BLaER1 (cell line): ENCODE measurements at regions not wholly inside any gene's neighbourhood (a gene's known extent, or its start where the extent isn't known, plus 50 kb on each side); places are given as distances from the start of the nearest gene placed in this dataset.

ENCODE experiments used
- H3K27ac ChIP-seq: shearing (Covaris generic); formaldehyde crosslinking; 2 replicates; pipeline ENCODE4 v1.8.1; 2022
- H3K27me3 ChIP-seq: shearing (Covaris generic); formaldehyde crosslinking; 2 replicates; pipeline ENCODE4 v1.8.1; 2022
- H3K36me3 ChIP-seq: shearing (Covaris generic); formaldehyde crosslinking; 2 replicates; pipeline ENCODE4 v1.8.1; 2022
- H3K4me1 ChIP-seq: shearing (Covaris generic); formaldehyde crosslinking; 2 replicates; pipeline ENCODE4 v1.8.1; 2022
- H3K4me2 ChIP-seq: shearing (Covaris generic); formaldehyde crosslinking; 2 replicates; pipeline ENCODE4 v1.8.1; 2022
- H3K4me3 ChIP-seq: shearing (Covaris generic); formaldehyde crosslinking; 2 replicates; pipeline ENCODE4 v1.8.1; 2022
- H3K9ac ChIP-seq: shearing (Covaris generic); formaldehyde crosslinking; 2 replicates; pipeline ENCODE4 v1.8.1; 2022
- H3K9me3 ChIP-seq: shearing (Covaris generic); formaldehyde crosslinking; 2 replicates; pipeline ENCODE4 v1.8.1; 2022
- H4K20me1 ChIP-seq: shearing (Covaris generic); formaldehyde crosslinking; 2 replicates; pipeline ENCODE4 v1.8.1; 2022
- Cebpa-rat ChIP-seq: shearing (Covaris generic); IDR thresholded peaks from 2 replicates; pipeline ENCODE4 v1.8.1; 2022

DNA sequence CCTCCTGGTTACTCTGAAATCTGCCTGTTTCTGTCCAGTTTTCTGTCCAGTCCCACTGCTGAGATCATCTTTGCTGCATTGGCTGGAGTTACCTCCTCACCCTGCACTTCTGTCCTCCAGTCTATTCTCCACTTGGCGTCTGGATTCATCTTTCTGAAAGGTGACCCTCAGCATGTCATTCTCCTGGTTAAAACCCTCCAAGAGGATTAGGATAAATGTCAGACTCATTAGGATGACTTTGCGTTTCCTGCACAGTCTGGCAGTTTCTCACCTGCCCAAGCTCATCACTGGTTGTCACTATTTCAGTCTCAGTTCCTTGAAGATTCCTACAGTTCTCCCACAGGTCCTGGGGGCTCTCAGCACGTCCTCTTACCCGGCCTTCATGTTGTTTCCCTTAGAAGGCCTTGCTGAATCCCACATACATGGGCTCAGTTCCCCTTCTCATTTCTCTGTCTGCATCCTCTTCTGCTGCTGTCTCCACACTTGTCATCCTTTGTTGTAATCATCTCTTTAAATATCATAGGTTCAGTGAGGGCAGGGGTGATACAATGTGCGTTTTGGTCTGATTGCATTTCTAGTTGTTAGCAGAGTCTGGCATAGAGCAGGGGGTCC is 374.8 kb downstream of the QKI start:
- Histone ChIP-seq H3K4me2 (no peak overlapping the region), H3K27me3 (no peaks in the 10 kb centered on the region), H3K4me1 (no peaks in the 10 kb centered on the region), H3K9ac (no peak overlapping the region), H3K36me3 (no peaks in the 10 kb centered on the region), H3K4me3 (no peak overlapping the region), H4K20me1 (no peaks in the 10 kb centered on the region), H3K27ac (no peak overlapping the region), H3K9me3 (no peaks in the 10 kb centered on the region)
- TF ChIP-seq Cebpa-rat = no peak

DNA sequence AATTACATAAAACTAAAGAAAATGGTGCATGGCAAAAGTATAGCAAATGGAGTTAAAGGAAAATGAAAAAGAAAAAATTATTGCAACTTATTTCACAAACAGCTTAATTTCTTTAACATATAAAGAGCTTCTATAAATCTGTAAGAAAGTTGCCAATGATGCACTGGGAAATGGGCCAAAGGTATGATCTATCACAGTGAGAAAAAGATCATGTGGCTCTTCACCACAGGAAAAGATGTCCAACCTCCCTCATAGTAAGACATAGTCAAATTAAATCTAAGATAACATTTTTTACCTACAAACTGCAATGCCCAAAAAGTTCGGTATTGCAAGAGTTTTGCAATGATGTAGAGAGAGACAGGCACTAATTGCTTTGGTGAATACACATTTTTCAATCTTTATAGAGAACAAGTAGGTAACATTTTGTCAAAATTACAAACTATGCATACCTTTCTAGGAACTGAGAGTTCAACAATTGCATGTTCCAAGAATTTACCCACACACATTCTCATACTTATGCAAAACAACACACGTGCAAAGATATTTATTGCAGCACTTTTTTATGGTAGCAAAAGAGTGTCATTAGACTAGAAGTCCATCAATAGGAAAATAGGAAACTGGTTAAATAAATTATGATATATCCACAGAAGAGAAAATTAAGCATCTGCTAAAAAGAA is 372.6 kb downstream of the QKI start:
- H4K20me1 ChIP-seq = no peaks in the 10 kb centered on the region
- no peaks in the 10 kb centered on the region for H3K27me3 ChIP-seq
- H3K9ac ChIP-seq = no peak overlapping the region
- 0 out of 2 replicates have a peak, but pooled peaks cover 3% of the 10 kb centered on the region for H3K9me3 ChIP-seq
- H3K27ac ChIP-seq = no peak overlapping the region
- no peaks in the 10 kb centered on the region for H3K36me3 ChIP-seq
- no peak overlapping the region for H3K4me2 ChIP-seq
- H3K4me1 ChIP-seq = peaks cover 16% of the 10 kb centered on the region
- H3K4me3 ChIP-seq = no peak overlapping the region
- TF ChIP-seq Cebpa-rat = no peak

DNA sequence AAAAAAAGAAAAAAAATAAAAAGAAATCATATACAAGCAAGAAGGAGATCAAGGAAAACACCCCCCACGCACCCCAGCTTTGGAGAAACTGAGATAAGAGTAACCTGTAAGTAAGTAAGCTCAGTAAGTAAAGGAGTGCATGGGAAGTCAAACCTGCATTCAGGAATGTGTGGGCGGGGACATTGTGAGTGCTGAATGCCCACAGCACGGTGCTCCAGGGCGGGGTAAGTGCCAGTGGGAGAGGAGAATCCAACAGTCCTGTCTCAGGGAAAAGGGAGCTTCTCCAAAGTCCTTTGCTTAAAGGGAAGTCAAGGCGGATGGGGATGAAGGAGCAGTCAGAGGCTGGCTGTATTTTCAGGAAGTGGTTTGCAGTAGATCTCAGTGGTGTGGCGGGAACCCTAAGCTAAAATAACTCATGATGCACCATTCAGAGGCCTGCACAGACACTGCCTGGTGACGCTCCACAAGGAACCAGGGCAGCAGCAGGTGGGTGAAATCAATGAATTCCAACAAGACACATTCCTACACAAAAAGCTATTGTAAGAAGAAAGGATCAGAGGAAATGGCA is 368.0 kb downstream of the QKI start:
- TF ChIP-seq Cebpa-rat = no peak
- no peak overlapping the region for H3K27ac ChIP-seq
- no peaks in the 10 kb centered on the region for H3K27me3 ChIP-seq

DNA sequence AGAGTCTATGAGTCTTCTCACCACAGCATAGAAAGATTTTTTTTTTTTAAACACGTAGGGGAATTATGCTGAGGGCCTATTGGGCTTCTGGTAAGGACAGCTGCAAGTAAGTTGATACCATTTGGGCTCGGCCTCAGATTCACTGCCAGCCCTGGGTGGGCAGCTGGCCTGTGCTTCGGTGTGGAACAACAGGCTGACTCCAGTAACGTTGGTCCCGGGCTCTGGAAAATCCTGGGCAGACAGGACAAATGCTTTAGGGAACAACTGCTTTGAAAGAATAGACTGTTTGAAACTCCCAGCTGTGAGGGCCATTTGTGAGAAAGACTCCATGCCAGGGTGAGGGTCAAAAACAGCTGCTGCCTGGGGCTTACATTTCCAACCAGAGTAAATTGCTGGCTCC is 366.5 kb downstream of the QKI start:
- Histone ChIP-seq H3K9ac (no peak overlapping the region), H3K4me3 (no peak overlapping the region), H3K27me3 (no peaks in the 10 kb centered on the region), H3K27ac (no peak overlapping the region), H3K4me1 (peaks cover 19% of the 10 kb centered on the region), H3K9me3 (0 out of 2 replicates have a peak, but pooled peaks cover 3% of the 10 kb centered on the region), H3K4me2 (no peak overlapping the region), H4K20me1 (no peaks in the 10 kb centered on the region), H3K36me3 (no peaks in the 10 kb centered on the region)
- no peak for TF ChIP-seq Cebpa-rat

More for the DNA sequence above, 368.0 kb downstream of the QKI start:
- peaks cover 19% of the 10 kb centered on the region for H3K4me1 ChIP-seq
- no peaks in the 10 kb centered on the region for H3K36me3 ChIP-seq
- H3K4me2 ChIP-seq = peak overlapping the region; percentile 61
- H4K20me1 ChIP-seq = no peaks in the 10 kb centered on the region
- no peak overlapping the region for H3K4me3 ChIP-seq
- H3K9me3 ChIP-seq = 0 out of 2 replicates have a peak, but pooled peaks cover 3% of the 10 kb centered on the region
- H3K9ac ChIP-seq = no peak overlapping the region

DNA sequence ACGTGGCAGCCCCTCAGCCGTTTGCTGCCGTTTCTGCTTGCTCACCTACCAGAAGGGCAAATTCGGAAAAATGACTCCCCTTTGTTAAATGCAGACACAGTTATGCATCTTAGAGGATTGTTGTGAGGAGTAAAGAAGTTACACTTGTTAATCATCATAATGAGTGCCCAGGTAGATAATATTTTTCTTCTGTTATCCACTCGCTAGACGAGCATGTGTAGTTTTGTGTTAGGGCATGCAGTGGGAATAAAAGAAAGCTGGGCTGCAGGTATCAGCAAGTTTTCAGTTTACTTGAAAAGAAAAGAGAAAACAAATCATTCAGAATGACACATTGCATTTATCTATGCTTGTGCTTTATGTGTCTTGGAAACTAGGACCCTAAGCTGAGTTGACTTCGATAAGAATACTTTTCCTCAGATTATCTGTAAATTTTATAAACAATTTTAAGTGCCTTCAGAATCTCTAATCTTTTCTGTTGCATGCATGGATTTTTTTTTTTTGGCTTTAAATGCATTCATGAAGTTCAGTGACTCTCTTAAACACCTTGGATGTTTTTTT is 365.3 kb downstream of the QKI start:
- Histone ChIP-seq H3K4me1 (peaks cover 19% of the 10 kb centered on the region), H3K9me3 (0 out of 2 replicates have a peak, but pooled peaks cover 3% of the 10 kb centered on the region), H3K4me3 (no peak overlapping the region), H4K20me1 (no peaks in the 10 kb centered on the region), H3K27ac (no peak overlapping the region), H3K36me3 (no peaks in the 10 kb centered on the region), H3K27me3 (no peaks in the 10 kb centered on the region), H3K4me2 (no peak overlapping the region), H3K9ac (no peak overlapping the region)
- TF ChIP-seq Cebpa-rat = no peak

DNA sequence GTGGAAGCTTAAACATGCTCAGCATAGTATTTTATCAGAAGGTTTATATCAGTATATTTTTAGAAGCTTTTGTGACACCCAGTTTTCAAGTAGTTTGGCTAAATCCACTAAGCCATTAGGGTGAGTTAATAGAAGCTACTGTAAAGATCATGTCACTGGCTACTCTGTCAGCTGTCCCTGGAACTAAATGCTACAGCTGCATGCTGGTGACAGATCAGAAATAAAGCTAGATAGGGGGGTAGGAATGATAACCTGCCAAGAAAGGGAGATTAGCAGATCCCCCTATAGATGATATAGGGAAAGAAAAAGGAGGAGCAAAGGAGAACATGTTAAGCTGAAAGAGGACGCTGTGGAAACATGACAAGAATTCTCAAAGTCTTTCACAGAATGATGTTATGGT is 363.2 kb downstream of the QKI start:
- Histone ChIP-seq H4K20me1 (no peaks in the 10 kb centered on the region), H3K9me3 (no peaks in the 10 kb centered on the region), H3K27ac (no peak overlapping the region), H3K4me1 (peaks cover 8% of the 10 kb centered on the region), H3K4me3 (no peak overlapping the region), H3K36me3 (no peaks in the 10 kb centered on the region), H3K9ac (no peak overlapping the region), H3K4me2 (no peak overlapping the region), H3K27me3 (no peaks in the 10 kb centered on the region)
- TF ChIP-seq Cebpa-rat = no peak

DNA sequence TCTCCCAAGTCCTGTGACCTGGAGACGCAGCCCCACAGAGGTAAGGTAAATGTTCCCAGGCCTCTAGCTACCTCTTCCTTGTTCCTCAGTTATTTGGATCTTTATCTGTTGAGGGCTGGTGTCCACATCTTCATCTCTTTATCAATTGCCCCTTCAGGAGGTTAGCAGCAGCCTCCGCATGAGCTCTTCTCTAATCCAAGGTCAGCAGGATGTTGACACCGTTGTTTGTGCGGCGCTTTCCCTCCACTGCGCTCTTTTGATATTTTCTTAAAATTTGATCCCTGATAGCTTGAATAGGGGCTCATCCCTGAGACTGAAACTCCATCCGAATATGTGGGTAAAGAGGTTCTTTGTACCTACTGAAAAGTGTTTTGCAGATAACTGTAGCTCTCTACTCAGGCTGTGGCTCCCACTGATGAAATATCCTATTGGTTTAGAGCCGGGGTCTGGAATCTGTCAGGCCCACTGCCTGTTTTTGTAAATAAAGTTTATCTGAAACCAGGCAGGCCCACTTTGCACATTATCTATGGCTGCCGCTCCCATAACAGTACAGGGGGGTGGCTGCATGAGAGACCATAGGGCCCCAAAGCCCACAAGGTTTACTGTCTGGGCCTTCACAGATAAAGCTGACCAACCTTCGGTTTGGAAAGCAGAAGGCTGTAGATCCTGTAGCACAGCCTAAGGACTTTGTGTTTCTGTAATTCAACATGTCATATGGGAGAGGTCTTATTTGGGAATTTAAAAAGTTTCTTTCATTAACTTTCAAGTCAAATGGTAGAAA is 362.6 kb downstream of the QKI start:
- Histone ChIP-seq H3K9me3 (no peaks in the 10 kb centered on the region), H3K9ac (no peak overlapping the region), H4K20me1 (no peaks in the 10 kb centered on the region), H3K36me3 (no peaks in the 10 kb centered on the region), H3K27me3 (no peaks in the 10 kb centered on the region), H3K27ac (no peak overlapping the region), H3K4me3 (no peak overlapping the region), H3K4me2 (no peak overlapping the region), H3K4me1 (peaks cover 2% of the 10 kb centered on the region)
- TF ChIP-seq Cebpa-rat = no peak

DNA sequence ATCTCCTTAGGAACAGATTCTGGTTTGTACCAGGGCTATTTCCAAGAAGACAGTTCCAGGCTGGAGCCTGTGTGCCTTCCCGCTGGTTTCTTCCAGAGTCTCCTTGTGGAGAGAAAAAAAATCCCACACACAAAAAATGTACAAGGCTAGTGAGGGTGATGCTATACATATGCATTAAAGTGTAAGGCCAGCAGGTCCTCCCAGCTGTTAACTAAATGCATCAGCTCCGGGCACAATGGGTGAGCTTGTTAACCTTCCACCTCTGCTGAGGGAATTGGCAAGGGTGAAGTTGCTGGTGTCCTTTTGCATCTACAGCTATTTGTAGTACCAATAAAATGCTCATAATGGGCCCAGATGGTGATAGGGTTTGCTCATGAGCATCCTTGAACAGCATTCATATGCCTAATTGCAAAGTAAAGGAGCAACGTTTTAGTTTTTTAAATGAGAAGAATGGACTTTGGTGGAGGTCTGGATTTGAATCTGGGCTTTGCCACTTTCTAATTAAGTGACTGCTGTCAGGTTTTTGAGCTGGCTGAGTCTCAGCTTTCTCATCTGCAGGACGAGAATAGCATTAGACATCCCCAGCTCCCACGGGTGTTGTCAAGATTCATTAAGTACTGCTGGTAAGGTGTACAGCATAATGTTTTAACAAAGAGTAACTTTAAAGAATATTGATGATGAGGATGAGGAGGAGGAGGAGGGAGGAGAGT is 361.8 kb downstream of the QKI start:
- no peak for TF ChIP-seq Cebpa-rat
- Histone ChIP-seq H4K20me1 (no peaks in the 10 kb centered on the region), H3K4me1 (no peaks in the 10 kb centered on the region), H3K4me3 (no peak overlapping the region), H3K27ac (no peak overlapping the region), H3K4me2 (no peak overlapping the region), H3K9me3 (no peaks in the 10 kb centered on the region), H3K27me3 (no peaks in the 10 kb centered on the region), H3K9ac (no peak overlapping the region), H3K36me3 (no peaks in the 10 kb centered on the region)

DNA sequence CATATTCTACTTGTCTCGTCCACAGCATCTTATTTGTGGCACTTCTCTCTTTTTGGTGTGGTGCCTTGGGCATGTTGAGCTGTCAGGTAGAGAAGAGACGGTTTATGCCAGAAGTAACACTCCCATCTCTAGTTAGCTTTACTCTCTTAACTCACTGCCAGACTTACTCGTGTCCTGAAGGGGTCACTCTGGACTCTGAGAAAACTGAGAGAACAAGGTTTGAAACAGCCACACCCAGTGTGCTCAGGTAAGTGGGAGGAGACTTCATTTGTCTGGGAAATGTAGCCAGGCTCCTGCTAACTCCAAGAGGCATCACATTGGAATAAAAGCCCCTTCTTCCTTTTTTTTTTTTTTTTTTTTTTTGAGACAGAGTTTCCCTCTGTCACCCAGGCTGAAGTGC is 360.8 kb downstream of the QKI start:
- no peak for TF ChIP-seq Cebpa-rat
- Histone ChIP-seq H3K4me3 (no peak overlapping the region), H3K27me3 (no peaks in the 10 kb centered on the region), H4K20me1 (no peaks in the 10 kb centered on the region), H3K9ac (no peak overlapping the region), H3K9me3 (no peaks in the 10 kb centered on the region), H3K27ac (no peak overlapping the region), H3K4me1 (no peaks in the 10 kb centered on the region), H3K4me2 (no peak overlapping the region), H3K36me3 (no peaks in the 10 kb centered on the region)
